NB4 (cell line): ENCODE measurements at regions not wholly inside any gene's neighbourhood (a gene's known extent, or its start where the extent isn't known, plus 50 kb on each side); places are given as distances from the start of the nearest gene placed in this dataset.

Source experiments
- CTCF ChIP-seq: IDR thresholded peaks from one replicate; pipeline ENCODE4 v1.5.1; 2012; ENCODE audit warnings: low read depth, low read length
- MAX ChIP-seq: IDR thresholded peaks from 2 replicates; pipeline ENCODE4 v1.6.1; 2011; ENCODE audit warnings: low read depth, low read length
- POLR2A ChIP-seq: IDR thresholded peaks from 2 replicates; pipeline ENCODE4 v1.6.1; 2011; ENCODE audit warnings: mild to moderate bottlenecking; ENCODE audit not compliant: insufficient read length; ENCODE audit errors: extremely low read depth

- TF ChIP-seq CTCF (no peak), POLR2A (no peak), MAX (no peak)
These were observed 260.4 kb upstream of the LYZL1 start for GRCh38 chr10:29028486-29028885.
